Tongue (tissue), 1 donor: ENCODE measurements at regions not wholly inside any gene's neighbourhood (a gene's known extent, or its start where the extent isn't known, plus 50 kb on each side); places are given as distances from the start of the nearest gene placed in this dataset.

Experiments
- DNase-seq: peaks from one replicate; pipeline ENCODE4 v3.0.0-alpha.2; 2015

- no peak for DNase-seq
These were observed 246.5 kb upstream of the SPRED2 start for GRCh38 chr2:65678779-65679391.

GRCh38 chr2:65675350-65675749 is 243.0 kb upstream of the SPRED2 start:
- DNase-seq: no peak

DNA sequence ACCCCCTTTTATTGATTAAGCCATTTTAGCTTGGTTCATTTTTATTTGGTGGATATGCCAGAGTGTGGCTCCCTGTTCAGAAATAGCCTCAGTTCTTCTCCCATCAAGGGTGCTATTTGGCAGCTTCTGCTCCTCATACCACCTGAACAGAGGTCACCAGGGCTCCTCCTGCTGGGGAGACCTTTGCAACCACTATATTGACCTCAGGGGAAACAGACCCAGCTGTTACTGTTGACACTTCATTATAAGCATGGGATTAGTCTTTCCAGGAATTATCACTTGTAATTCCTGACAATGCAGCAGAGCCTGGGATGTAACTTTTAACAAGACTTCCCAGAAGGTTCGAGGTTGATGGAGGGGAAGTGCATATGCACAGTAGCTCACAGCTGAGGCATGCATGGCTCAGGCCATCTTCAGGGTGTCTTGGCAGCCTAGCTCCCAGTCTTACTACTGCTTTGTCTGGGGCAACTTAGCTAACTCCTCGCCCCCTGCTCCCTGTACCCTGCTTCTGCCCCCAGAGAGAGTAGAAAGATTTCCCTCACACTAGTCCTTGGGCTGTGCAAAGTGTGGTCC is 239.4 kb upstream of the SPRED2 start:
- DNase-seq: no peak

- no peak for DNase-seq
These were observed 237.2 kb upstream of the SPRED2 start for GRCh38 chr2:65669574-65669973.

- DNase-seq: no peak
These were observed 236.3 kb upstream of the SPRED2 start for GRCh38 chr2:65668744-65669143.

DNA sequence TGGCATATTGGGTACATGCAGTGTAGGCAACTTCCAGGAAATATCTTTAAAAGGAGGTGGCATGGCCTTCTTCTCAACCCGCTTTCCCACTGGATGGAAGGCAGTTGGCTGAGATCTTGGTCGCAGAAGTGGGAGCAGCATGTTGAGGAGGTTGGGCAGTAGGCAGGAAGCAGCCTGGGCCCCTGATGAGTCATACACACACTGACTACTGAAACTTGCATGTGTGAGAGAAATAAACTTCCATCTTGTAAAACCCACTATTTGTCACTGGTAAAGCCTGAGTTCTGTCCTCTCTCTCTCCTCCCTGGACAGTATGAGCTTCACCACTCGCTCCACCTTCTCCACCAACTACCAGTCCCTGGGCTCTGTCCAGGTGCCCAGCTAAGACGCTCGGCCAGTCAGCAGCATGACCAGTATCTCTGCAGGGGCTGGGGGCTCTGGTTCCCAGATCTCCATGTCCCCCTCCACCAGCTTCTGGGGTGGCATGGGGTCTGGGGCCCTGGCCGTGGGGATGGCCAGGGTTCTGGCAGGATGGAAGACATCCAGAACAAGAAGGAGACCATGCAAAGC is 233.8 kb upstream of the SPRED2 start:
- DNase-seq: no peak

GRCh38 chr2:65664931-65665330 is 232.5 kb upstream of the SPRED2 start:
- no peak for DNase-seq

DNA sequence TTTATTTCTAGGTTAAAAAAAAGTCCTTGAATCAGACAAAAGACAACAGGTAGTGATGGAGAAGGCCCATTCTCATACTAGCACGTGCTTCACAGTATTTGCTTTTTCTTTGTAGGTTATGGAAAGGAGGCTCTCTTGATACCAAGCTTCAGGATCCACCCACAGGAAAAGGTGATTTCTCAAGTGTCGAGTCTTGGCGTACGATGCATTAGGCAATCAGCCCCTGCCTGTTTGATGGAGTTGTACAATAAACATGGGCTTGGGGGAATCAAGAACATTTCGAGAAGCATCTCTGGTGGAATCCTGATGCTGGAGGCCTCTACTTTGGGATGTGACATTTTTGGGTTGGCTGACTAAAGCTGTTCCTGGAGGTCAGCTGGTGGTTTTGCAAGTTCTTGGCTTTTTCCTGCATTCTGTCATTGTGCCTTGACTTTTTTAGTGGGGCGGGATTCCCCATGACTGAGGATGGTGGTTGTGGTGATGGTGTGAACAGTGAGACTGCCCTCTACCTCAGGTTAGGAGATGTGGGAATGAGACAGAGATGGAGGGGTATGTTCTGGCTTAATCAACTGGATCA is 231.5 kb upstream of the SPRED2 start:
- no peak for DNase-seq

- DNase-seq: peak; percentile 84
These were observed 230.4 kb upstream of the SPRED2 start for GRCh38 chr2:65662654-65663432.

- DNase-seq: no peak
These were observed 229.7 kb upstream of the SPRED2 start for GRCh38 chr2:65661980-65662653.

- DNase-seq: no peak
These were observed 227.9 kb upstream of the SPRED2 start for GRCh38 chr2:65660340-65660739.

GRCh38 chr2:65658881-65659280 is 226.5 kb upstream of the SPRED2 start:
- no peak for DNase-seq

- no peak for DNase-seq
These were observed 225.9 kb upstream of the SPRED2 start for GRCh38 chr2:65658266-65658665.

- no peak for DNase-seq
These were observed 223.8 kb upstream of the SPRED2 start for GRCh38 chr2:65656160-65656718.

- DNase-seq: no peak
These were observed 222.6 kb upstream of the SPRED2 start for GRCh38 chr2:65655000-65655399.

DNA sequence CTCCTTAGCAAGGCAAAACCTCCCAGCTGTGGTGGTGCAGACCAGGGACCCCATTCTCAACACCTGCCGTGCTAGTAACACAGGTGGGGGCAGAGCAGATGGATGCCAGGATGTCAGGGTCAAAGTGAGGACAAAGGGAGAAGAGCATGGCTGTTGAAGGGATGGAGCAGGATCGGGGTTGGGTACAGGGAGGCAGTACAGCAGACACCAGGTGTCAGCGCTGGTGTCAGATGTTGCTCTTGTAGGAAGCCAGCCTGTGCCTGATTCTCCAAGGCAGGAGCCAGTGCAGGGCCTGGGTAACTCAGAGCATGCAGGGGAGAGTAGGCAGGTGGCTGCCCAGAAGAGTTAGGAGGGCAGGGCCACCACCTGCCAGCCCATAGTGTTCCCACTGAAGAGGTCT is 222.1 kb upstream of the SPRED2 start:
- DNase-seq: no peak

DNA sequence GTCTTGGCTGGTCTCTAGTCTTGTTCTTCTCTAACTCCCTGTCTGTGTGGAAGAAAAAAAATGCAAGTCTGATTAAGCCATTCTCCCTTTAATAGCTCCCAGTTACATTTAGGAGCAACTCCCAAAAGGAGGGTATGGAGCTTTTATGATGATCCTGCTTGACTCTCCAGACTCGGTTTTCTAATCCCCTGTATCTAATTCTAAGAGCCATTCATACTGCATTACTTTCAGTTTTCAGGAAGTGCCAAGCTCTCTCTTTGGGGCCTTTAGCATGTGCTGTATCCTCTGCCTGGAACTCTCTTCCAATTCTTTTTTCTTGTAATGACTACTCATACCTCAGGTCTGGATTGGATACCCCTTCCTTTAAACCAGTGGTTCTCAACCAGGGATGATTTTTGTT is 219.7 kb upstream of the SPRED2 start:
- DNase-seq: no peak

DNA sequence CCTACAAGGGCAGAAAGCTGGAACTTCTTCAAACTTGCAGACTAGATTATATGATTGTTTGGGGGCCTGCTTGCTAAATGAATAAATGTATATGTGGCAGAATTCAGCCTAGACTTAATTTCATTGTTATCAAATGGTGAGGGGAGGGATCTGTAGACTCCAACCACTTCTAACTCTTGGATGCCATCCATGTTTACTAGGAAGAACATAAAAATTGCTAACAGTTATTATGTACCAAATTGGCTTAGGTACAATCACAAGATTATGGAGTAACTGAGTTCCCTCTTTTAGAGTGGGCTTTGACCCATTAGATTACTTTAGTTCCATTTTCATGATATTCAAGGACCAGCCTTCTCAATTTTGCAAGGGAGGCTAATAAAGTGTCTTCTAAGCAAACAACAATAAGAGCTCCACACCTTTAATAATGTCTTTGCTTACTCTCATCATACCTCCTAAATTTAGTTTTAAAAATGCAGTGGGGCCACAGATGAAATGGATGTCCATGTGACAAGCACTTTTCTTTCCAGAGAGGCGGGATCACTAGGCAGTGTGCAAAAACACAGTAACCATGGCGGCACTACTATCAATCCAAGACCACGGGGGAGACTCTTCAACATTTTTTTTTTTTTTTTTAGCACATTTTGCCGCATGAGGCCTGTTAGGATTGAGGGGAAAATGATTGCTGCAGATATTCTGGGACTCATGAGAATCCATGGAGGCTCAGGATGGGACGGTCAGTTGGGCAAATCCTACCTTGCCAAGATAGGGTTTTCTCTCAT is 217.6 kb upstream of the SPRED2 start:
- no peak for DNase-seq

- no peak for DNase-seq
These were observed 214.9 kb upstream of the SPRED2 start for GRCh38 chr2:65647249-65647842.

DNA sequence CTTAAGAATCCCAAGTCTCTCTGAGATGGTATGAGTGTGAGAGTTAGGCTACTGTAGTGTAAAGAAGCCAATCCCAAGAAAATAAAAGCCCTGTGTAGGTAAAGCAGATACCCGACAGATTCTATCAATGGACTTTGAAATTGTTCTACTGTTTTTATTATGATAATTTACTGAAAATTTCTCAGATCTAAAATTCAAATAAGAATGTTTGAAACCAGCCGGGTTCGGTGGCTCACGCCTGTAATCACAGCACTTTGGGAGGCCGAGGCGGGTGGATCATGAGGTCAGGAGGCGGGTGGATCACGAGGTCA is 208.3 kb upstream of the SPRED2 start:
- DNase-seq: no peak
